K562 (cell line): ENCODE measurements at regions not wholly inside any gene's neighbourhood (a gene's known extent, or its start where the extent isn't known, plus 50 kb on each side); places are given as distances from the start of the nearest gene placed in this dataset.

Source experiments
- ATAC-seq: fragments of 200-7000 bp; cut with Tn5 transposase; 3 replicates; pipeline ENCODE4 v1.9.1; 2020; ENCODE audit warnings: moderate library complexity
- BruUV-seq: library from RNA; stranded (reverse); fragments of 400-500 nt; replicated peaks from 2 replicates; lab custom pipeline; 2021; lab: Mats Ljungman, UMichigan
- CTCF ChIA-PET: fragments of 300-600 bp; formaldehyde crosslinking; extraction: SDS; loops from one replicate; lab custom pipeline; 2021; ENCODE audit warnings: low intra/inter-chr PET ratio; lab: Yijun Ruan, JAX
- POLR2A ChIA-PET: fragments of 300-600, 350-650 bp; sonication (Branson Sonifier 250); formaldehyde crosslinking; extraction: SDS; loops from one replicate; lab custom pipeline; 2021; ENCODE audit warnings: antibody characterized with exemption, inconsistent platforms; lab: Yijun Ruan, JAX
- DNase-seq, 4 experiments: peaks; one replicate each; pipeline versions ENCODE4 v3.0.0 to v3.0.0-alpha.2; 2011 to 2018; ENCODE audit warnings: low spot score in 3 of 4, mixed read lengths in 3 of 4; ENCODE audit errors: extremely low read depth in 1 of 4
- FAIRE-seq: peaks from 2 replicates; lab custom pipeline; 2011; peaks lifted over from hg19 to GRCh38; lab: Jason Lieb, UNC
- H2AFZ ChIP-seq: 2 replicates; pipeline ENCODE4 v1.6.0; 2011; ENCODE audit warnings: low read depth, low read length, control low read depth, inconsistent platforms
- H3K27ac ChIP-seq: fragments of 200-600 bp; 3 replicates; pipeline ENCODE4 v1.8.0; 2011; ENCODE audit warnings: low read depth, mild to moderate bottlenecking, control low read depth, inconsistent platforms, low read length, moderate library complexity, mixed read lengths; ENCODE audit errors: extremely low read depth
- H3K27me3 ChIP-seq, 2 experiments: fragments of 300-600 bp in 1 of 2; 2 replicates in 1 of 2; 3 replicates in 1 of 2; pipeline versions ENCODE4 v1.6.0 to v1.8.0; 2011; ENCODE audit warnings: inconsistent platforms in 2 of 2, low read length in 2 of 2, mild to moderate bottlenecking in 1 of 2, mixed read lengths in 1 of 2, moderate library complexity in 1 of 2; ENCODE audit not compliant: control insufficient read depth in 2 of 2, insufficient read depth in 2 of 2
- H3K36me3 ChIP-seq: fragments of 300-600 bp; 3 replicates; pipeline ENCODE4 v1.8.0; 2011; ENCODE audit warnings: mild to moderate bottlenecking, low read length, inconsistent platforms; ENCODE audit not compliant: control insufficient read depth, insufficient read depth
- H3K4me1 ChIP-seq, 2 experiments: fragments of 200-600 bp in 1 of 2; replicated peaks in 1 of 2; 2 replicates in 1 of 2; 3 replicates in 1 of 2; pipeline versions ENCODE4 v1.5.1 to v1.8.0; 2011; ENCODE audit warnings: inconsistent platforms in 2 of 2, low read length in 2 of 2, mild to moderate bottlenecking in 1 of 2, mixed read lengths in 1 of 2, moderate library complexity in 1 of 2; ENCODE audit not compliant: control insufficient read depth in 2 of 2, insufficient read depth in 2 of 2
- H3K4me2 ChIP-seq: 2 replicates; pipeline ENCODE4 v1.6.1; 2011; ENCODE audit warnings: low read length, control low read depth, inconsistent platforms, mixed read lengths; ENCODE audit not compliant: insufficient read depth
- H3K4me3 ChIP-seq: fragments of 200-600 bp; sonication (generic), shearing (Covaris generic); 2 replicates; pipeline ENCODE4 v1.5.1; 2016; ENCODE audit warnings: control low read depth, inconsistent platforms
- H3K79me2 ChIP-seq: fragments of 200-600 bp; 3 replicates; pipeline ENCODE4 v1.8.0; 2011; ENCODE audit warnings: low read length, inconsistent platforms; ENCODE audit not compliant: control insufficient read depth, insufficient read depth
- H3K9ac ChIP-seq, 2 experiments: 2 replicates each; pipeline versions ENCODE4 v1.6.0 to v1.6.1; 2011; ENCODE audit warnings: low read depth in 2 of 2, low read length in 2 of 2, control low read depth in 1 of 2, inconsistent platforms in 1 of 2, mild to moderate bottlenecking in 1 of 2, mixed read lengths in 1 of 2; ENCODE audit not compliant: insufficient read depth in 1 of 2
- H3K9me1 ChIP-seq: one replicate; pipeline ENCODE4 v1.6.0; 2011; ENCODE audit warnings: inconsistent platforms, mild to moderate bottlenecking, low read length, moderate library complexity; ENCODE audit not compliant: control insufficient read depth, insufficient read depth
- H3K9me3 ChIP-seq: replicated peaks from 2 replicates; pipeline ENCODE4 v1.5.1; 2011; ENCODE audit warnings: low read depth, low read length, inconsistent platforms; ENCODE audit not compliant: control insufficient read depth, insufficient read depth
- H4K20me1 ChIP-seq: replicated peaks from 2 replicates; pipeline ENCODE4 v1.6.1; 2011; ENCODE audit warnings: low read length, inconsistent platforms, mixed read lengths; ENCODE audit not compliant: control insufficient read depth, insufficient read depth
- MYC ChIP-seq, 2 experiments: fragments of 250-450 bp in 1 of 2; sonication (Bioruptor Pico) in 1 of 2; IDR thresholded peaks; 2 replicates each; pipeline versions ENCODE4 v1.5.1 to v1.6.1; 2012 to 2021; ENCODE audit warnings: low read depth in 2 of 2, borderline replicate concordance in 1 of 2, improper control_type of control experiment in 1 of 2, low read length in 1 of 2, mild to moderate bottlenecking in 1 of 2, moderate library complexity in 1 of 2
- SRF ChIP-seq, 2 experiments: fragments of 250-450, 450-650 bp in 1 of 2; sonication (Bioruptor Pico) in 1 of 2; sonication (generic) in 1 of 2; formaldehyde crosslinking; IDR thresholded peaks; 2 replicates each; pipeline versions ENCODE4 v1.5.0 to v1.5.1; 2020 to 2022; ENCODE audit warnings: mild to moderate bottlenecking in 1 of 2, missing genetic modification reagents in 1 of 2
- SRSF9 ChIP-seq: fragments of 200-400 bp; formaldehyde crosslinking; IDR thresholded peaks from 2 replicates; pipeline ENCODE4 v1.6.1; 2017; ENCODE audit warnings: low read depth, low read length, borderline replicate concordance
- WGBS: fragments of 100-300 bp; shearing (Covaris generic); methylation state at CpG from one replicate; pipeline ENCODE4 v1.1.6; 2016; ENCODE audit warnings: low coverage, mixed read lengths; ENCODE audit not compliant: insufficient coverage; ENCODE audit errors: missing lambda C conversion rate; 5-methylcytosine and 5-hydroxymethylcytosine counted together
- in situ Hi-C: fragments of 300-500 bp; cut with MboI; formaldehyde crosslinking; loops from 4 replicates; pipeline ENCODE4 v1.15.0; 2018; ENCODE audit warnings: inconsistent platforms, mixed read lengths
- intact Hi-C: fragments of 100-400 bp; cut with micrococcal nuclease; formaldehyde crosslinking; loops from 2 replicates; pipeline ENCODE4 v1.14.2; 2022
- TF ChIP-seq, protein P1 (sequence below): fragments of 150-350 bp; conservative IDR thresholded peaks from 2 replicates; pipeline ENCODE4 v1.6.1; 2014; ENCODE audit warnings: low read length
- TF ChIP-seq, protein P2 (sequence below), 2 experiments: IDR thresholded peaks; 2 replicates each; pipeline ENCODE4 v1.6.1; 2011; ENCODE audit warnings: borderline replicate concordance in 1 of 2, control low read depth in 1 of 2, low read depth in 1 of 2, low read length in 1 of 2, mild to moderate bottlenecking in 1 of 2, mixed read lengths in 1 of 2, moderate library complexity in 1 of 2; ENCODE audit not compliant: insufficient read depth in 1 of 2, insufficient read length in 1 of 2, poor library complexity in 1 of 2, severe bottlenecking in 1 of 2; ENCODE audit errors: extremely low read depth in 1 of 2

DNA sequence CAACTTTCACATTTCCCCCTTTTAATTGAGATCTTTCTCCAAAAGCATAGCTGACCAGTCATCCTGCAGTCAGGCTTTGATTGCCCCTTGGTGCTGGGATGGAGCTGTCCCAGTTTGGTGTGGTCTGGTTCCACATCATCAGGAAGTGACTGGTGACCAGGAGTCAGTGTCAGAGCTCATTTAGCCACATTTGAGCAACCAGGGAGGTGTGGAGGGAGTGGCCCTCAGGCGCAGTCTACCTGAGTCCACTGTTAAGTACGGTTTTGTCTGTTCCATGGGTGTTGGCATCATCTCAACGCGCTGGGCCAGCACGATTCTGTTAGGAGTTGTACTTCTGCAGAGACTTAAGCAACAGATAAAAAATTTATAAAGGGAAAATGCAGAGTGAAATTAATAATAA, 52.6 kb downstream of the RGS12 start:
- intact Hi-C loops: no loop called here
- FAIRE-seq (no peak), DNase-seq (no peak), ATAC-seq (no peak)
- no peak overlapping the region for H2AFZ ChIP-seq
- H3K4me1 ChIP-seq: peaks cover 0 to 6% of the 10 kb centered on the region in 2 experiments; a peak in 2 of 5 replicates
- peaks cover 2% of the 10 kb centered on the region for H3K9me1 ChIP-seq
- H3K79me2 ChIP-seq: no peaks in the 10 kb centered on the region
- peaks cover 7% of the 10 kb centered on the region; the same call in 1 of the 2 replicates for H4K20me1 ChIP-seq
- H3K9me3 ChIP-seq: no peaks in the 10 kb centered on the region
- no peak overlapping the region for H3K9ac ChIP-seq
- 60% methylated on average over 5 of the region's 5 CpGs for WGBS
- BruUV-seq: no TSS peak
- no peak overlapping the region for H3K27ac ChIP-seq
- TF ChIP-seq, protein P1, sequence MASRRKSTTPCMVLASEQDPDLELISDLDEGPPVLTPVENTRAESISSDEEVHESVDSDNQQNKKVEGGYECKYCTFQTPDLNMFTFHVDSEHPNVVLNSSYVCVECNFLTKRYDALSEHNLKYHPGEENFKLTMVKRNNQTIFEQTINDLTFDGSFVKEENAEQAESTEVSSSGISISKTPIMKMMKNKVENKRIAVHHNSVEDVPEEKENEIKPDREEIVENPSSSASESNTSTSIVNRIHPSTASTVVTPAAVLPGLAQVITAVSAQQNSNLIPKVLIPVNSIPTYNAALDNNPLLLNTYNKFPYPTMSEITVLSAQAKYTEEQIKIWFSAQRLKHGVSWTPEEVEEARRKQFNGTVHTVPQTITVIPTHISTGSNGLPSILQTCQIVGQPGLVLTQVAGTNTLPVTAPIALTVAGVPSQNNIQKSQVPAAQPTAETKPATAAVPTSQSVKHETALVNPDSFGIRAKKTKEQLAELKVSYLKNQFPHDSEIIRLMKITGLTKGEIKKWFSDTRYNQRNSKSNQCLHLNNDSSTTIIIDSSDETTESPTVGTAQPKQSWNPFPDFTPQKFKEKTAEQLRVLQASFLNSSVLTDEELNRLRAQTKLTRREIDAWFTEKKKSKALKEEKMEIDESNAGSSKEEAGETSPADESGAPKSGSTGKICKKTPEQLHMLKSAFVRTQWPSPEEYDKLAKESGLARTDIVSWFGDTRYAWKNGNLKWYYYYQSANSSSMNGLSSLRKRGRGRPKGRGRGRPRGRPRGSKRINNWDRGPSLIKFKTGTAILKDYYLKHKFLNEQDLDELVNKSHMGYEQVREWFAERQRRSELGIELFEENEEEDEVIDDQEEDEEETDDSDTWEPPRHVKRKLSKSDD: no peak
- TF ChIP-seq SRSF9 (no peak), MYC (IDR thresholded peaks at IDR 0.05; ENCODE audit: low read depth, low read length) (no peak), MYC (CRISPR knock-in tag; IDR thresholded peaks at IDR 0.05; ENCODE audit: borderline replicate concordance, low read depth) (no peak), SRF (CRISPR knock-in tag; IDR thresholded peaks at IDR 0.05) (no peak)
- TF ChIP-seq, protein P2, sequence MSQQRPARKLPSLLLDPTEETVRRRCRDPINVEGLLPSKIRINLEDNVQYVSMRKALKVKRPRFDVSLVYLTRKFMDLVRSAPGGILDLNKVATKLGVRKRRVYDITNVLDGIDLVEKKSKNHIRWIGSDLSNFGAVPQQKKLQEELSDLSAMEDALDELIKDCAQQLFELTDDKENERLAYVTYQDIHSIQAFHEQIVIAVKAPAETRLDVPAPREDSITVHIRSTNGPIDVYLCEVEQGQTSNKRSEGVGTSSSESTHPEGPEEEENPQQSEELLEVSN (IDR thresholded peaks at IDR 0.05; ENCODE audit: borderline replicate concordance in 1 of 2, extremely low read depth in 1 of 2, insufficient read depth in 1 of 2, insufficient read length in 1 of 2, low read depth in 1 of 2, low read length in 1 of 2, poor library complexity in 1 of 2, severe bottlenecking in 1 of 2): no peak
- in situ Hi-C loops: no loop called here
- ChIA-PET POLR2A (interaction anchor here (0.8 to 0.9 kb wide), 2 partner anchors 8 to 74 kb away, joined by 3 read pairs; no protein-coding TSS in a partner anchor), CTCF (interaction anchor here (0.8 to 1.7 kb wide), 2 partner anchors 98 to 135 kb away, joined by 4 to 7 read pairs; no protein-coding TSS in a partner anchor)
- no peaks in the 10 kb centered on the region for H3K36me3 ChIP-seq
- H3K4me2 ChIP-seq: no peak overlapping the region
- no peak overlapping the region for H3K4me3 ChIP-seq
- peaks cover 0 to under 1% of the 10 kb centered on the region in 2 experiments; a peak in 1 of 5 replicates for H3K27me3 ChIP-seq
